HL-60 (cell line): ENCODE measurements at regions not wholly inside any gene's neighbourhood (a gene's known extent, or its start where the extent isn't known, plus 50 kb on each side); places are given as distances from the start of the nearest gene placed in this dataset.

Experiments
- DNase-seq, 2 experiments: peaks; one replicate each; pipeline ENCODE4 v3.0.0-alpha.2; 2010 to 2020; ENCODE audit warnings: low read depth in 1 of 2, low spot score in 1 of 2
- H3K27ac ChIP-seq: fragments of 250-450 bp; sonication (Bioruptor Pico); replicated peaks from 2 replicates; pipeline ENCODE4 v1.5.1; 2020; ENCODE audit warnings: mild to moderate bottlenecking, moderate library complexity
- H3K27me3 ChIP-seq: fragments of 250-450 bp; sonication (Bioruptor Pico); 2 replicates; pipeline ENCODE4 v1.5.1; 2021; ENCODE audit warnings: mild to moderate bottlenecking, moderate library complexity; ENCODE audit not compliant: insufficient read depth, poor library complexity, severe bottlenecking
- H3K4me3 ChIP-seq: replicated peaks from 2 replicates; pipeline ENCODE4 v1.5.1; 2011; ENCODE audit warnings: mild to moderate bottlenecking, control low read depth, low read length; ENCODE audit not compliant: insufficient read depth
- CTCF ChIP-seq: IDR thresholded peaks from one replicate; pipeline ENCODE4 v1.5.1; 2011; ENCODE audit warnings: low read length, control low read depth, inconsistent platforms; ENCODE audit not compliant: insufficient read depth
- GABPA ChIP-seq: IDR thresholded peaks from 2 replicates; pipeline ENCODE4 v1.6.1; 2012; ENCODE audit warnings: low read depth
- POLR2AphosphoS5 ChIP-seq: IDR thresholded peaks from 2 replicates; pipeline ENCODE4 v1.6.1; 2012; ENCODE audit warnings: low read depth
- REST ChIP-seq: IDR thresholded peaks from 2 replicates; pipeline ENCODE4 v1.6.1; 2012; ENCODE audit warnings: low read depth; ENCODE audit not compliant: insufficient replicate concordance
- SPI1 ChIP-seq: IDR thresholded peaks from 2 replicates; pipeline ENCODE4 v1.6.1; 2012; ENCODE audit warnings: low read depth, mild to moderate bottlenecking, borderline replicate concordance

- TF ChIP-seq REST (no peak), POLR2AphosphoS5 (no peak), CTCF (no peak), GABPA (no peak), SPI1 (no peak)
- Histone ChIP-seq H3K27me3 (no peaks in the 10 kb centered on the region), H3K27ac (no peak overlapping the region), H3K4me3 (no peak overlapping the region)
- no peak for DNase-seq
These were observed 315.9 kb downstream of the BCHE start for GRCh38 chr3:165521131-165521871.

- Histone ChIP-seq H3K27ac (no peak overlapping the region), H3K4me3 (no peak overlapping the region), H3K27me3 (no peaks in the 10 kb centered on the region)
- DNase-seq, result no peak
- TF ChIP-seq POLR2AphosphoS5 (no peak), SPI1 (no peak), REST (no peak), CTCF (no peak), GABPA (no peak)
These were observed 317.5 kb downstream of the BCHE start for GRCh38 chr3:165519687-165520086.

GRCh38 chr3:165518346-165518745 is 318.9 kb downstream of the BCHE start:
- Histone ChIP-seq H3K27me3 (no peaks in the 10 kb centered on the region), H3K27ac (no peak overlapping the region), H3K4me3 (no peak overlapping the region)
- TF ChIP-seq SPI1 (no peak), REST (no peak), POLR2AphosphoS5 (no peak), CTCF (no peak), GABPA (no peak)
- DNase-seq, result no peak
